ENCODE measurements at regions not wholly inside any gene's neighbourhood (a gene's known extent, or its start where the extent isn't known, plus 50 kb on each side); places are given as distances from the start of the nearest gene placed in this dataset.

GRCh38 chr3:87161417-87161816 lies 65.7 kb upstream of the CHMP2B start:
- TF ChIP-seq CTCF (conservative IDR thresholded peaks at IDR 0.05; ENCODE audit: low read depth, low read length): no peak
- no peak for TF ChIP-seq USF2 (IDR thresholded peaks at IDR 0.05; ENCODE audit: low read depth, low read length)
- TF ChIP-seq POLR2A (IDR thresholded peaks at IDR 0.05; ENCODE audit: low read depth, low read length): no peak
- no peak for TF ChIP-seq RFX5 (IDR thresholded peaks at IDR 0.05; ENCODE audit: low read depth, low read length)
